Suprapubic skin (tissue), 4 donors: ENCODE measurements at regions not wholly inside any gene's neighbourhood (a gene's known extent, or its start where the extent isn't known, plus 50 kb on each side); places are given as distances from the start of the nearest gene placed in this dataset.

Experiments used
- DNase-seq, 2 donors: peaks; one replicate each; pipeline ENCODE4 v3.0.0-alpha.2; 2019; ENCODE audit warnings: low spot score in 2 of 2
- H3K27ac ChIP-seq: fragments of 200-600 bp; sonication (generic); one replicate; pipeline ENCODE4 v1.5.1; 2019
- H3K27me3 ChIP-seq: fragments of 200-600 bp; sonication (generic); one replicate; pipeline ENCODE4 v1.5.1; 2019
- H3K36me3 ChIP-seq: fragments of 200-600 bp; sonication (generic); one replicate; pipeline ENCODE4 v1.5.1; 2019
- H3K4me1 ChIP-seq: fragments of 200-600 bp; sonication (generic); one replicate; pipeline ENCODE4 v1.5.1; 2019
- H3K4me3 ChIP-seq: fragments of 200-600 bp; sonication (generic); one replicate; pipeline ENCODE4 v1.5.1; 2019; ENCODE audit warnings: mild to moderate bottlenecking
- H3K9me3 ChIP-seq: fragments of 200-600 bp; sonication (generic); one replicate; pipeline ENCODE4 v1.5.1; 2019
- EP300 ChIP-seq: sonication (generic); formaldehyde crosslinking; IDR thresholded peaks from one replicate; pipeline ENCODE4 v1.6.1; 2017; ENCODE audit warnings: antibody characterized with exemption
- POLR2A ChIP-seq, 2 donors: fragments of 450-650 bp; IDR thresholded peaks; one replicate each; pipeline ENCODE4 v1.6.1; 2017; ENCODE audit warnings: antibody characterized with exemption in 2 of 2, mild to moderate bottlenecking in 2 of 2, moderate library complexity in 2 of 2
- POLR2AphosphoS5 ChIP-seq, 3 donors: sonication (generic); formaldehyde crosslinking; IDR thresholded peaks; one replicate each; pipeline ENCODE4 v1.6.1; 2017; ENCODE audit warnings: antibody characterized with exemption in 3 of 3
- whole genome bisulfite sequencing: methylation state at CpG from one replicate; pipeline ENCODE4 v1.1.5; 2018; 5-methylcytosine and 5-hydroxymethylcytosine counted together
- TF ChIP-seq, protein P1 (sequence below), 2 donors: fragments of 200-600 bp in 1 of 2; fragments of 450-650 bp in 1 of 2; sonication (generic) in 1 of 2; IDR thresholded peaks; one replicate each; pipeline ENCODE4 v1.5.1; 2016 to 2019; ENCODE audit warnings: antibody characterized with exemption in 2 of 2, mild to moderate bottlenecking in 1 of 2, moderate library complexity in 1 of 2

DNA sequence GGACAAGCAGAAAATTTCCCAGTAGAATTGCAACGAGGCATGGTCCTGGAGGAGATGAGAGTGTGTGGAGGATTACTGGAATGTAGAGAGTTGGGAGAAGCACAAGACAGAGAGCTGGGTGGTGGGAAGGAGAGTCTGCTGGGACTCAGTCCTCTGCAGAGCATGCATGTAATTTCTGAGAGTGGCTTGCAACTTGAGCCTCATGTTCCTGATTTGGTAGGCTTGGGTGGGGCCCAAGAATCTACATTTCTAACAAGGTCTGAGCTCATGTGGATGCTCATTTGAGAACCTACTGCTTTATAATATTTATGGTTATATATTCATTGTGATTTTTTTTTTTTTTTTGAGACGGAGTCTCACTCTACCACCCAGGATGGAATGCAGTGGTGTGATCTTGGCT is 317.9 kb upstream of the COBL start:
- Histone ChIP-seq H3K27me3 (no peaks in the 10 kb centered on the region), H3K4me1 (no peaks in the 10 kb centered on the region), H3K36me3 (no peaks in the 10 kb centered on the region), H3K9me3 (no peaks in the 10 kb centered on the region), H3K27ac (no peak overlapping the region), H3K4me3 (no peak overlapping the region)
- DNase-seq: no peak
- TF ChIP-seq POLR2AphosphoS5 (IDR thresholded peaks at IDR 0.05): no peak
- TF ChIP-seq EP300: no peak
- no peak for TF ChIP-seq POLR2A (IDR thresholded peaks at IDR 0.05)
- TF ChIP-seq, protein P1, sequence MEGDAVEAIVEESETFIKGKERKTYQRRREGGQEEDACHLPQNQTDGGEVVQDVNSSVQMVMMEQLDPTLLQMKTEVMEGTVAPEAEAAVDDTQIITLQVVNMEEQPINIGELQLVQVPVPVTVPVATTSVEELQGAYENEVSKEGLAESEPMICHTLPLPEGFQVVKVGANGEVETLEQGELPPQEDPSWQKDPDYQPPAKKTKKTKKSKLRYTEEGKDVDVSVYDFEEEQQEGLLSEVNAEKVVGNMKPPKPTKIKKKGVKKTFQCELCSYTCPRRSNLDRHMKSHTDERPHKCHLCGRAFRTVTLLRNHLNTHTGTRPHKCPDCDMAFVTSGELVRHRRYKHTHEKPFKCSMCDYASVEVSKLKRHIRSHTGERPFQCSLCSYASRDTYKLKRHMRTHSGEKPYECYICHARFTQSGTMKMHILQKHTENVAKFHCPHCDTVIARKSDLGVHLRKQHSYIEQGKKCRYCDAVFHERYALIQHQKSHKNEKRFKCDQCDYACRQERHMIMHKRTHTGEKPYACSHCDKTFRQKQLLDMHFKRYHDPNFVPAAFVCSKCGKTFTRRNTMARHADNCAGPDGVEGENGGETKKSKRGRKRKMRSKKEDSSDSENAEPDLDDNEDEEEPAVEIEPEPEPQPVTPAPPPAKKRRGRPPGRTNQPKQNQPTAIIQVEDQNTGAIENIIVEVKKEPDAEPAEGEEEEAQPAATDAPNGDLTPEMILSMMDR (IDR thresholded peaks at IDR 0.05): no peak
- 68% methylated on average over 2 of the region's 2 CpGs for WGBS

DNA sequence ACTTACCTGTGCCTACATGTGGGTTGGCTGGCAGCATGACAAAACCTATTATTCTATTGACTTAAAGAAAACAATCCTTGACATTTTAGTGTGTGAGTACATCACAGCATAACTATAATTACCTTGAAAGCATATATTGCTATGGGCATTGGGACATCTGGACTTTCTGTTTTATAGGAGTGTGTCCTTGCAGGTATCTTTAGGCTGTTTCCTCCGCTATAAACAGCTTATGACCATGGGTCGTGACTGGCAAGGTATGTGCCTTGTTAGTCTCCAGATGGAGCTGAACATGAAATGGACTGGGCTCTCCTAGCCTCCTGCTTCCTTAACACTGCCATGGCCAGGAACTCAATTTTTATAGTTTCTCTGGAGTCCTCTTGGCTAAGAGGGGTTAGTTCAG is 317.4 kb upstream of the COBL start:
- WGBS: 68% methylated on average over 2 of the region's 2 CpGs

DNA sequence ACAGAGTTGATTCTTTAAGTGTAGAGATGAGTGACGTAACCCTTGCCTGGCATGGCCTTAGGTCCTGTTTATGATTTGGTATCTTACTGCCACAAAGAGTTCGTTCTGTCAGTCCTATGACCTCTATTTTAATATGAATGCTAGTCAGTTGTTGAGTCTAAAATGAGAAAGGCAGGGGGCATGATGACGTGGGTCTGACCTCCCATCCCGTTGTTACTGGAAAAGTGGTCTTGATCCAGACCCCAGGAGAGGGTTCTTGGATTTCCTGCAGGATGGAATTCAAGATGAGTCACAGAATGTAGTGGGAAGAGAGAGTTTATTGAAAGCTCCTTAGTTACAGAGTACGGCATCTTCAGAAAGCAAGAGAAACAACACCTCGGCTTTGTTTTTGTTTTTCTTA is 317.0 kb upstream of the COBL start:
- Histone ChIP-seq H3K27me3 (no peaks in the 10 kb centered on the region), H3K27ac (no peak overlapping the region), H3K36me3 (no peaks in the 10 kb centered on the region), H3K9me3 (no peaks in the 10 kb centered on the region), H3K4me3 (no peak overlapping the region), H3K4me1 (no peaks in the 10 kb centered on the region)
- TF ChIP-seq EP300 (no peak), POLR2AphosphoS5 (IDR thresholded peaks at IDR 0.05) (no peak), POLR2A (IDR thresholded peaks at IDR 0.05) (no peak)
- TF ChIP-seq, protein P1 (IDR thresholded peaks at IDR 0.05): no peak
- WGBS: 72% methylated on average over 6 of the region's 6 CpGs
- no peak for DNase-seq

More for the DNA sequence above, 317.4 kb upstream of the COBL start:
- TF ChIP-seq POLR2A (IDR thresholded peaks at IDR 0.05) (no peak), POLR2AphosphoS5 (IDR thresholded peaks at IDR 0.05) (no peak), EP300 (no peak)
- TF ChIP-seq, protein P1 (IDR thresholded peaks at IDR 0.05): no peak
- Histone ChIP-seq H3K36me3 (no peaks in the 10 kb centered on the region), H3K4me3 (no peak overlapping the region), H3K27ac (no peak overlapping the region), H3K4me1 (no peaks in the 10 kb centered on the region), H3K27me3 (no peaks in the 10 kb centered on the region), H3K9me3 (no peaks in the 10 kb centered on the region)
- DNase-seq: no peak

DNA sequence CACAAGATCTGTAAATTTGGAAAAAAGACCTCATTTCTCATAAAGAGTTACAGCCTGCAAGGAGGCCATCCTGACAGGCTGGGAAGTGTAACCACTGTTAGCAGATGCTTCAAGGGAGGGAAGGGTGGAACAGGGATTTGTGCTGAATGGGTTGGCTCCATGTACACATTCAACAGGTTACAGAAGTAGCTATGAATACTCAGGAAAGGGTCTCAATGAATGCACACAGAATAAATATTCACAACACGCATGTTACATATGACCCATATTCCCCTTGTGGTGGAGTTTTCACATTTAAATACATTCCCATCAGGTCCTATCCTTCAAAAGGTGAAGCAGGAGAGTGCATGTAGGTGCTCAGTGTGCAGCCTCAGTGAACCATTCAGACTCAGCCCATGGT is 316.4 kb upstream of the COBL start:
- no peaks in the 10 kb centered on the region for H3K27me3 ChIP-seq
- no peaks in the 10 kb centered on the region for H3K9me3 ChIP-seq
- DNase-seq: no peak
- H3K4me3 ChIP-seq: no peak overlapping the region
- 100% methylated on average over 1 of the region's 1 CpG for WGBS
- no peak overlapping the region for H3K27ac ChIP-seq
- no peak for TF ChIP-seq EP300
- no peaks in the 10 kb centered on the region for H3K36me3 ChIP-seq
- no peaks in the 10 kb centered on the region for H3K4me1 ChIP-seq

DNA sequence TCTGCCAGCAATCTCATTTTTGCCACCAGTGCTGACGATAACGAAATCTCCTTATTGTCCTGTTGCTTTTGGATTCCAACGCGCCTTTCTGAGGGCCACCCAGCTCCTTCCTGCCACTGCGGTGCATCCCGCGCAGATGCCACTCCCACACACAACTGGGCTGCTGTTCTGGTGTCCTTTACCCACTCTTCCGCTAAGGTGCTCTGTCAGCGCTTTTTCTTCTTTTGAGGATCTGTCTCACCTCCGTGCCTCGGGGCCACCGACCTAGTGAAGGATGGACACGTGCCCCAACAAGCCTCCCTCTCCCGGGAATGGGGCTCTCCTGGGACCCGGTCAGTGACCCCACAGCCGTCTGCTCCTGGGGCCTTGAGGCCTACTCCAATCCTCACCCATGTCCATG is 314.3 kb upstream of the COBL start:
- no peaks in the 10 kb centered on the region for H3K36me3 ChIP-seq
- no peaks in the 10 kb centered on the region for H3K9me3 ChIP-seq
- H3K27ac ChIP-seq: no peak overlapping the region
- 94% methylated on average over 16 of the region's 16 CpGs for WGBS
- no peaks in the 10 kb centered on the region for H3K4me1 ChIP-seq
- DNase-seq: no peak
- TF ChIP-seq POLR2A (IDR thresholded peaks at IDR 0.05) (no peak), EP300 (no peak), POLR2AphosphoS5 (IDR thresholded peaks at IDR 0.05) (no peak)
- TF ChIP-seq, protein P1 (IDR thresholded peaks at IDR 0.05): no peak
- no peaks in the 10 kb centered on the region for H3K27me3 ChIP-seq
- no peak overlapping the region for H3K4me3 ChIP-seq

DNA sequence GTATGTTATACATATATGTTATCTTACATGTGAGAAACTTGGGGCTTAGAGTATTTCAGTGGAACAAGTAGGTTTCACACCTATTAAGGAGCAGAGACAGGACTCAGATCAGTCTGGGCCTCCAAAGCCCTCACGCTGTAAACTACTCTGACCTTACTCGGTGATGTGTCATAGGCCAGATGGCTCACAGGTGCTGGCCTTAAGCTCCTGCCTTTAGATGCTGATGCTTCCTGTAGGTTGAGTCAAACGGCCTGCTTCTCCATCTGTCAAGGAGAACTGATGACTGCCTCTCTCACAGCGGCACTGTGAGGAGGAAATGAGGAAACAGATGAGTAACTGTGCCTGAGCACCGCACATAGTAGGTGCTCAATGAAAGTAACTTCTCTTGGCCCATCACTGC is 312.6 kb upstream of the COBL start:
- 26% methylated on average over 2 of the region's 5 CpGs for WGBS

More for the DNA sequence above, 312.6 kb upstream of the COBL start:
- H3K4me1 ChIP-seq: no peaks in the 10 kb centered on the region
- TF ChIP-seq, protein P1 (IDR thresholded peaks at IDR 0.05): no peak
- TF ChIP-seq EP300 (no peak), POLR2A (IDR thresholded peaks at IDR 0.05) (no peak), POLR2AphosphoS5 (IDR thresholded peaks at IDR 0.05) (no peak)
- no peak overlapping the region for H3K4me3 ChIP-seq
- no peaks in the 10 kb centered on the region for H3K27me3 ChIP-seq
- no peak overlapping the region for H3K27ac ChIP-seq
- H3K36me3 ChIP-seq: no peaks in the 10 kb centered on the region
- H3K9me3 ChIP-seq: no peaks in the 10 kb centered on the region
- DNase-seq: no peak
